Heart right ventricle (tissue), 16 donors: ENCODE measurements at regions not wholly inside any gene's neighbourhood (a gene's known extent, or its start where the extent isn't known, plus 50 kb on each side); places are given as distances from the start of the nearest gene placed in this dataset.

Source experiments
- ATAC-seq, 8 donors: fragments of 200-7000 bp; cut with Tn5 transposase; one replicate each; pipeline ENCODE4 v1.9.1; 2020; ENCODE audit warnings: mild to moderate bottlenecking in 8 of 8, moderate library complexity in 8 of 8, moderate number of reproducible peaks in 1 of 8
- DNase-seq, 2 donors: peaks; one replicate each; pipeline ENCODE4 v3.0.0-alpha.2; 2020
- H3K27ac ChIP-seq, 10 donors: fragments of 200-600 bp; sonication (generic) in 2 of 10; one replicate each; pipeline versions ENCODE4 v1.5.0 to v1.8.0; 2020 to 2022; ENCODE audit warnings: mild to moderate bottlenecking in 3 of 10
- H3K27me3 ChIP-seq, 7 donors: fragments of 200-600 bp; one replicate each; pipeline ENCODE4 v1.8.0; 2021 to 2022; ENCODE audit warnings: mild to moderate bottlenecking in 2 of 7
- H3K36me3 ChIP-seq, 9 donors: fragments of 200-600 bp; sonication (generic) in 1 of 9; one replicate each; pipeline versions ENCODE4 v1.5.0 to v1.8.0; 2020 to 2022; ENCODE audit warnings: mild to moderate bottlenecking in 2 of 9
- H3K4me1 ChIP-seq, 9 donors: fragments of 200-600 bp; sonication (generic) in 1 of 9; one replicate each; pipeline versions ENCODE4 v1.5.0 to v1.8.0; 2020 to 2022; ENCODE audit warnings: mild to moderate bottlenecking in 4 of 9
- H3K4me3 ChIP-seq, 10 donors: fragments of 200-600 bp; sonication (generic) in 2 of 10; one replicate each; pipeline versions ENCODE4 v1.5.0 to v1.8.0; 2020 to 2022; ENCODE audit warnings: mild to moderate bottlenecking in 7 of 10, moderate library complexity in 2 of 10
- H3K9me3 ChIP-seq, 11 donors: fragments of 200-600 bp in 10 of 11; sonication (generic) in 2 of 11; one replicate each; pipeline versions ENCODE4 v1.5.0 to v1.8.0; 2013 to 2022; ENCODE audit warnings: mild to moderate bottlenecking in 2 of 11, control low read depth in 1 of 11, moderate library complexity in 1 of 11
- CTCF ChIP-seq, 9 donors: fragments of 200-600 bp; sonication (generic) in 2 of 9; IDR thresholded peaks; one replicate each; pipeline versions ENCODE4 v1.5.0 to v1.8.0; 2021 to 2022; ENCODE audit warnings: antibody characterized with exemption in 9 of 9, mild to moderate bottlenecking in 5 of 9, moderate library complexity in 1 of 9
- WGBS, 2 donors: extraction: QIAGEN DNeasy Blood & Tissue Kit; methylation state at CpG; one replicate each; pipeline ENCODE4 v1.1.7; 2013; ENCODE audit warnings: inconsistent platforms in 1 of 2; 5-methylcytosine and 5-hydroxymethylcytosine counted together
- intact Hi-C, 10 donors: fragments of 100-400 bp; cut with DNase I; formaldehyde crosslinking; loops; one replicate each; pipeline versions ENCODE4 v1.11.1 to v1.14.2; 2022
- donor health status: Arrhythmogenic right ventricular cardiomyopathy.
- donor health status: ischemic (EF 13 %, LVEDD 7.1; RV severe dilation, severe dysfunction).
- donor health status: healthy with polysubstance abuse.
- donor health status: DM: no; HTN: yes; CAD: no.
- donor health status: DM: no; HTN: no; CAD: no.
- donor health status: ischemic (EF 25% LVEDD 6.9; RV normal size, moderate dysfunction).
- donor health status: ischemic (EF 25% LVEDD 5.7; RV mildly dilated, moderate dysfunction).
- donor health status: healthy.
- donor health status: DM: yes; HTN: yes; CAD: no.
- donor health status: Ischemic cardiomyopathy.
- donor health status: ischemic (EF 35%, LVEDD 5.7; RV mildly dilated, moderate dysfunction).
- donor health status: nonischemic (EF 11% LVEDD 7.7; RV severe dilation, severe dysfunction).
- donor health status: DM: yes; HTN: yes; CAD: no.
- donor health status: PGD.
- donor health status: ischemic (EF 29% LVEDD 5.4; RV normal size, mild dysfunction).
- donor health status: nonischemic (EF 23%, LVEDD 6.1; RV moderate dilation, normal function).

- TF ChIP-seq CTCF (IDR thresholded peaks at IDR 0.05) = no peak
- Histone ChIP-seq H3K9me3 (peaks cover 0 to 3% (median 0%) of the 10 kb centered on the region in 11 donors), H3K27ac (no peak overlapping the region), H3K4me1 (no peaks in the 10 kb centered on the region), H3K4me3 (no peak overlapping the region), H3K36me3 (no peaks in the 10 kb centered on the region), H3K27me3 (no peaks in the 10 kb centered on the region)
- ATAC-seq (no peak), DNase-seq (no peak)
- intact Hi-C loops = no loop called here
- 73 to 77% methylated on average over 2 of the region's 2 CpGs for WGBS, 2 donors
These were observed 261.4 kb downstream of the DMRT2 start for GRCh38 chr9:1311462-1312042.

GRCh38 chr9:1319436-1319835, 269.3 kb downstream of the DMRT2 start:
- peaks cover 0 to 6% (median 0%) of the 10 kb centered on the region in 11 donors for H3K9me3 ChIP-seq
- DNase-seq (no peak), ATAC-seq (peak in 1 of 8 donors; percentile 15)
- no peak overlapping the region for H3K4me3 ChIP-seq
- WGBS, 2 donors = 61 to 64% methylated on average over 4 of the region's 4 CpGs
- no peaks in the 10 kb centered on the region for H3K27me3 ChIP-seq
- intact Hi-C loops = no loop called here
- TF ChIP-seq CTCF (IDR thresholded peaks at IDR 0.05) = no peak
- peaks cover 0 to 3% (median 0%) of the 10 kb centered on the region in 9 donors for H3K4me1 ChIP-seq
- H3K36me3 ChIP-seq = no peaks in the 10 kb centered on the region
- peak overlapping the region in 2 of 10 donors; percentile 10 to 48 for H3K27ac ChIP-seq

GRCh38 chr9:1320051-1320557, 269.9 kb downstream of the DMRT2 start:
- H3K27me3 ChIP-seq = no peaks in the 10 kb centered on the region
- peak overlapping the region in 2 of 10 donors; percentile 10 to 48 for H3K27ac ChIP-seq
- intact Hi-C loops = no loop called here
- DNase-seq = no peak
- no peak for TF ChIP-seq CTCF (IDR thresholded peaks at IDR 0.05)
- no peak overlapping the region for H3K4me3 ChIP-seq
- H3K4me1 ChIP-seq = peaks cover 0 to 3% (median 0%) of the 10 kb centered on the region in 9 donors
- H3K9me3 ChIP-seq = peaks cover 0 to 6% (median 0%) of the 10 kb centered on the region in 11 donors
- 75 to 81% methylated on average over 5 of the region's 5 CpGs for WGBS, 2 donors
- no peaks in the 10 kb centered on the region for H3K36me3 ChIP-seq
- peak in 2 of 8 donors; percentile 30 to 36 for ATAC-seq

GRCh38 chr9:1320607-1321195, 270.5 kb downstream of the DMRT2 start:
- H3K36me3 ChIP-seq = no peaks in the 10 kb centered on the region
- no peak for TF ChIP-seq CTCF (IDR thresholded peaks at IDR 0.05)
- H3K27me3 ChIP-seq = no peaks in the 10 kb centered on the region
- ATAC-seq (peak in 5 of 8 donors; percentile 56 to 84 (median 62)), DNase-seq (no peak)
- peaks cover 0 to 6% (median 0%) of the 10 kb centered on the region in 11 donors for H3K9me3 ChIP-seq
- peak overlapping the region in 3 of 10 donors; percentile 40 to 48 (median 46) for H3K27ac ChIP-seq
- H3K4me1 ChIP-seq = peaks cover 0 to 3% (median 0%) of the 10 kb centered on the region in 9 donors
- 53 to 56% methylated on average over 7 of the region's 7 CpGs for WGBS, 2 donors
- no peak overlapping the region for H3K4me3 ChIP-seq
- intact Hi-C loops = no loop called here
